K562 (cell line): ENCODE measurements at regions not wholly inside any gene's neighbourhood (a gene's known extent, or its start where the extent isn't known, plus 50 kb on each side); places are given as distances from the start of the nearest gene placed in this dataset.

Source experiments
- CBX3 ChIP-seq, 2 experiments: IDR thresholded peaks; 1 replicate in 1 of 2; 2 replicates in 1 of 2; pipeline ENCODE4 v1.6.1; 2012; ENCODE audit warnings: inconsistent platforms in 2 of 2, low read length in 2 of 2, borderline replicate concordance in 1 of 2, control low read depth in 1 of 2
- E4F1 ChIP-seq: fragments of 250-450 bp; sonication (Bioruptor Pico); IDR thresholded peaks from 2 replicates; pipeline ENCODE4 v1.5.0; 2021; ENCODE audit warnings: mild to moderate bottlenecking, borderline replicate concordance
- ETS1 ChIP-seq: conservative IDR thresholded peaks from 2 replicates; pipeline ENCODE4 v1.6.1; 2011; ENCODE audit warnings: low read depth, mild to moderate bottlenecking, low read length; ENCODE audit not compliant: control insufficient read depth
- ETV5 ChIP-seq: sonication (generic); formaldehyde crosslinking; IDR thresholded peaks from 2 replicates; pipeline ENCODE4 v1.4.0; 2020; ENCODE audit warnings: low read depth, mild to moderate bottlenecking, missing genetic modification reagents
- HEY1 ChIP-seq: fragments of 250-450 bp; sonication (Bioruptor Pico); IDR thresholded peaks from 2 replicates; pipeline ENCODE4 v1.5.0; 2020; ENCODE audit warnings: mild to moderate bottlenecking, moderate library complexity, borderline replicate concordance
- KLF1 ChIP-seq: fragments of 450-650 bp; IDR thresholded peaks from 2 replicates; pipeline ENCODE4 v1.6.1; 2016; ENCODE audit warnings: missing genetic modification characterization, missing compliant biosample characterization
- NR2C2 ChIP-seq, 2 experiments: fragments of 200-800 bp in 1 of 2; sonication (Bioruptor generic) in 1 of 2; sonication (generic) in 1 of 2; formaldehyde crosslinking in 1 of 2; IDR thresholded peaks; 2 replicates each; pipeline versions ENCODE4 v1.6.1 to v1.8.0; 2016 to 2022; ENCODE audit warnings: mild to moderate bottlenecking in 1 of 2, missing compliant biosample characterization in 1 of 2, missing genetic modification characterization in 1 of 2, missing genetic modification reagents in 1 of 2
- PHF8 ChIP-seq: fragments of 200-600 bp; sonication (generic); IDR thresholded peaks from 2 replicates; pipeline ENCODE4 v1.6.1; 2012; ENCODE audit warnings: mixed run types, mild to moderate bottlenecking, inconsistent platforms, low read length, moderate library complexity, borderline replicate concordance
- PYGO2 ChIP-seq: fragments of 450-650 bp; IDR thresholded peaks from 2 replicates; pipeline ENCODE4 v1.6.1; 2016; ENCODE audit warnings: mild to moderate bottlenecking, missing genetic modification characterization, moderate library complexity, missing compliant biosample characterization
- RFX5 ChIP-seq: IDR thresholded peaks from 2 replicates; pipeline ENCODE4 v1.6.1; 2011; ENCODE audit warnings: low read depth, mild to moderate bottlenecking, improper control_type of control experiment, low read length
- RNF2 ChIP-seq: sonication (generic); IDR thresholded peaks from 2 replicates; pipeline ENCODE4 v1.6.1; 2016
- SMARCA4 ChIP-seq: fragments of 450-650 bp; IDR thresholded peaks from 2 replicates; pipeline ENCODE4 v1.6.1; 2016
- SNAPC5 ChIP-seq: fragments of 250-450 bp; sonication (Bioruptor Pico); IDR thresholded peaks from 2 replicates; pipeline ENCODE4 v1.8.0; 2021; ENCODE audit warnings: moderate library complexity, mild to moderate bottlenecking, inconsistent platforms
- TAL1 ChIP-seq: fragments of 450-650 bp; IDR thresholded peaks from 2 replicates; pipeline ENCODE4 v1.6.1; 2016; ENCODE audit warnings: mild to moderate bottlenecking
- TSHZ1 ChIP-seq: fragments of 250-450 bp; sonication (Bioruptor Pico); IDR thresholded peaks from 2 replicates; pipeline ENCODE4 v1.4.0; 2020; ENCODE audit warnings: mild to moderate bottlenecking, moderate library complexity
- ZC3H8 ChIP-seq: fragments of 450-650 bp; IDR thresholded peaks from 2 replicates; pipeline ENCODE4 v1.6.1; 2017
- ZEB2 ChIP-seq: fragments of 450-650 bp; IDR thresholded peaks from 2 replicates; pipeline ENCODE4 v1.6.1; 2016
- ZNF324 ChIP-seq: fragments of 250-450 bp; sonication (Bioruptor Pico); IDR thresholded peaks from 2 replicates; pipeline ENCODE4 v1.4.0; 2020; ENCODE audit warnings: mild to moderate bottlenecking
- ZNF436 ChIP-seq: fragments of 250-450, 450-650 bp; sonication (Bioruptor Pico); formaldehyde crosslinking; IDR thresholded peaks from 2 replicates; pipeline ENCODE4 v1.7.0; 2020; ENCODE audit warnings: mild to moderate bottlenecking
- ZNF444 ChIP-seq: fragments of 250-450 bp; sonication (Bioruptor Pico); IDR thresholded peaks from 2 replicates; pipeline ENCODE4 v1.4.0; 2020; ENCODE audit warnings: mild to moderate bottlenecking, moderate library complexity
- ZNF764 ChIP-seq: fragments of 250-450 bp; sonication (Bioruptor Pico); IDR thresholded peaks from 2 replicates; pipeline ENCODE4 v1.4.0; 2020; ENCODE audit warnings: low read depth, mild to moderate bottlenecking, moderate library complexity
- ZSCAN29 ChIP-seq: fragments of 450-650 bp; IDR thresholded peaks from 2 replicates; pipeline ENCODE4 v1.6.1; 2017

- no peak for TF ChIP-seq TSHZ1 (CRISPR knock-in tag)
- no peak for TF ChIP-seq ZSCAN29
- no peak for TF ChIP-seq PYGO2
- TF ChIP-seq SNAPC5 (CRISPR knock-in tag), result no peak
- no peak for TF ChIP-seq ZNF324
- TF ChIP-seq PHF8, result no peak
- peak; percentile 86 for TF ChIP-seq TAL1
- TF ChIP-seq ETV5 (CRISPR knock-in tag), result no peak
- no peak for TF ChIP-seq ZNF444
- peak in 1 of 2 experiments; percentile 83; a peak in 2 of 3 replicates for TF ChIP-seq CBX3 (IDR thresholded peaks at IDR 0.05; ENCODE audit: borderline replicate concordance in 1 of 2, low read length in 2 of 2)
- TF ChIP-seq RNF2, result peak; percentile 95
- TF ChIP-seq ZNF764 (CRISPR knock-in tag), result no peak
- TF ChIP-seq ETS1, result no peak
- TF ChIP-seq KLF1 (tag), result no peak
- TF ChIP-seq ZC3H8, result no peak
- TF ChIP-seq RFX5, result no peak
- no peak for TF ChIP-seq HEY1
- TF ChIP-seq ZNF436, result no peak
- no peak for TF ChIP-seq NR2C2 (CRISPR knock-in tag; IDR thresholded peaks at IDR 0.05)
- 0 out of 2 replicates have a peak, but pooled peaks have one; percentile 32 for TF ChIP-seq NR2C2 (tag; IDR thresholded peaks at IDR 0.05)
- peak; percentile 97 for TF ChIP-seq SMARCA4
- peak; percentile 21; the same call in 1 of the 2 replicates for TF ChIP-seq ZEB2
- TF ChIP-seq E4F1, result no peak
Observed at GRCh38 chr2:195486987-195487644, 169.9 kb upstream of the SLC39A10 start (continued).
